ENCODE measurements at regions not wholly inside any gene's neighbourhood (a gene's known extent, or its start where the extent isn't known, plus 50 kb on each side); places are given as distances from the start of the nearest gene placed in this dataset.

- H3K27ac ChIP-seq (ENCODE audit: low read length) = no peak overlapping the region
- no peaks in the 10 kb centered on the region for H3K4me1 ChIP-seq (ENCODE audit: control insufficient read depth, insufficient read depth, low read length)
- no peak for DNase-seq (ENCODE audit: low read depth, low spot score)
- no peaks in the 10 kb centered on the region for H3K36me3 ChIP-seq (ENCODE audit: control insufficient read depth, insufficient read depth, low read length)
- H3K4me3 ChIP-seq (ENCODE audit: low read length) = no peak overlapping the region
- no CpG with 5 or more reads among the region's 1 CpG for WGBS (ENCODE audit: insufficient coverage, insufficient read length)
- no peaks in the 10 kb centered on the region for H3K27me3 ChIP-seq (ENCODE audit: control insufficient read depth, insufficient read depth, low read length)
- H3K9me3 ChIP-seq (ENCODE audit: control insufficient read depth, insufficient read depth, low read length) = no peaks in the 10 kb centered on the region
These were observed 470.7 kb downstream of the LPIN1 start for GRCh38 chr2:12217175-12217574.

- H3K9me3 ChIP-seq (ENCODE audit: control insufficient read depth, insufficient read depth, low read length) = peaks cover 4% of the 10 kb centered on the region
- no peaks in the 10 kb centered on the region for H3K4me1 ChIP-seq (ENCODE audit: control insufficient read depth, insufficient read depth, low read length)
- H3K4me3 ChIP-seq (ENCODE audit: low read length) = no peak overlapping the region
- no peak for DNase-seq (ENCODE audit: low read depth, low spot score)
- no peak overlapping the region for H3K27ac ChIP-seq (ENCODE audit: low read length)
- no CpG with 5 or more reads among the region's 8 CpGs for WGBS (ENCODE audit: insufficient coverage, insufficient read length)
- H3K27me3 ChIP-seq (ENCODE audit: control insufficient read depth, insufficient read depth, low read length) = no peaks in the 10 kb centered on the region
- no peaks in the 10 kb centered on the region; the same call in 1 of the 2 replicates for H3K36me3 ChIP-seq (ENCODE audit: control insufficient read depth, insufficient read depth, low read length)
These were observed 473.3 kb downstream of the LPIN1 start for GRCh38 chr2:12219761-12220160.

- Histone ChIP-seq H3K4me3 (ENCODE audit: low read length) (no peak overlapping the region), H3K27me3 (ENCODE audit: control insufficient read depth, insufficient read depth, low read length) (no peaks in the 10 kb centered on the region), H3K27ac (ENCODE audit: low read length) (no peak overlapping the region), H3K36me3 (ENCODE audit: control insufficient read depth, insufficient read depth, low read length) (no peaks in the 10 kb centered on the region; the same call in 1 of the 2 replicates), H3K9me3 (ENCODE audit: control insufficient read depth, insufficient read depth, low read length) (peaks cover 4% of the 10 kb centered on the region), H3K4me1 (ENCODE audit: control insufficient read depth, insufficient read depth, low read length) (no peaks in the 10 kb centered on the region)
- WGBS (ENCODE audit: insufficient coverage, insufficient read length) = no CpG with 5 or more reads among the region's 2 CpGs
- DNase-seq (ENCODE audit: low read depth, low spot score) = no peak
These were observed 475.2 kb downstream of the LPIN1 start for GRCh38 chr2:12221584-12221983.

DNA sequence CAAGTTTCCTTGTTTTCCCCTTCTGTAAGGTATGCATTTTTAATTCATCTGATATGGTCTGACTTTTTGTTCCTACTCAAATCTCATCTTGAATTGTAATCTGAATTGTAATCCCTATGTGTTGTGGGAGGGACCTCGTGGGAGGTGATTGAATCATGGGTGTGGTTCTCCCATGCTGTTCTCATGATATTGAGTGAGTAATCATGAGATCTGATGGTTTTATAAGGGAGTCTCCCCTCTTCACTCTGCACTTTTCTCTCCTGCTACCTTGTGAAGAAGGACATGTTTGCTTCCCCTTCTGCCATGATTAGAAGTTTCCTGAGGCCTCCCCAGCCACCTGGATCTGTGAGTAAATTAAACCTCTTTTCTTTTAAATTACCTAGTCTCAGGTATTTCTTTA is 476.1 kb downstream of the LPIN1 start:
- no peaks in the 10 kb centered on the region; the same call in 1 of the 2 replicates for H3K36me3 ChIP-seq (ENCODE audit: control insufficient read depth, insufficient read depth, low read length)
- peaks cover 4% of the 10 kb centered on the region for H3K9me3 ChIP-seq (ENCODE audit: control insufficient read depth, insufficient read depth, low read length)
- no CpG with 5 or more reads among the region's 1 CpG for WGBS (ENCODE audit: insufficient coverage, insufficient read length)
- H3K4me1 ChIP-seq (ENCODE audit: control insufficient read depth, insufficient read depth, low read length) = no peaks in the 10 kb centered on the region
- no peak for DNase-seq (ENCODE audit: low read depth, low spot score)
- no peak overlapping the region for H3K4me3 ChIP-seq (ENCODE audit: low read length)
- H3K27me3 ChIP-seq (ENCODE audit: control insufficient read depth, insufficient read depth, low read length) = no peaks in the 10 kb centered on the region
- no peak overlapping the region for H3K27ac ChIP-seq (ENCODE audit: low read length)

DNA sequence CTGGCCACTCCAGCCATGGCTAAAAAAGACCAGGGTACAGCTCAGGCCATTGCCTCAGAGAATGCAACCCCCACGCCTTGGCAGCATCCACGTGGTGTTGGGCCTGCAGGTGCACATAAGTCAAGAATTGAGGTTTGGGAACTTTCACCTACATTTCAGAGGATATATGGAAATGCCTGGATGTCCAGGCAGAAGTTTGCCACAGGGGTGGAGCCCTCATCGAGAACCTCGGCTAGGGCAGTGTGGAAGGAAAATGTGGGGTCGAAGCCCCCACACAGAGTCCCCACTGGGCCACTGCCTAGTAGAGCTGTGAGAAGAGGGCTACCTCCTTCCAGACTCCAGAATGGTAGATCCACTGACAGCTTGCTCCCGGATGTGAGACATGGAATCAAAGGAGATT is 477.3 kb downstream of the LPIN1 start:
- DNase-seq (ENCODE audit: low read depth, low spot score) = no peak
- H3K4me3 ChIP-seq (ENCODE audit: low read length) = no peak overlapping the region
- H3K27me3 ChIP-seq (ENCODE audit: control insufficient read depth, insufficient read depth, low read length) = no peaks in the 10 kb centered on the region
- H3K36me3 ChIP-seq (ENCODE audit: control insufficient read depth, insufficient read depth, low read length) = no peaks in the 10 kb centered on the region; the same call in 1 of the 2 replicates
- no CpG with 5 or more reads among the region's 6 CpGs for WGBS (ENCODE audit: insufficient coverage, insufficient read length)
- peaks cover 4% of the 10 kb centered on the region for H3K9me3 ChIP-seq (ENCODE audit: control insufficient read depth, insufficient read depth, low read length)
- H3K27ac ChIP-seq (ENCODE audit: low read length) = no peak overlapping the region
- no peaks in the 10 kb centered on the region for H3K4me1 ChIP-seq (ENCODE audit: control insufficient read depth, insufficient read depth, low read length)

GRCh38 chr2:12226653-12227052 is 480.2 kb downstream of the LPIN1 start:
- H3K4me1 ChIP-seq (ENCODE audit: control insufficient read depth, insufficient read depth, low read length) = no peaks in the 10 kb centered on the region
- no peak overlapping the region for H3K4me3 ChIP-seq (ENCODE audit: low read length)
- no peaks in the 10 kb centered on the region for H3K27me3 ChIP-seq (ENCODE audit: control insufficient read depth, insufficient read depth, low read length)
- H3K9me3 ChIP-seq (ENCODE audit: control insufficient read depth, insufficient read depth, low read length) = peaks cover 4% of the 10 kb centered on the region
- no peaks in the 10 kb centered on the region; the same call in 1 of the 2 replicates for H3K36me3 ChIP-seq (ENCODE audit: control insufficient read depth, insufficient read depth, low read length)
- no peak overlapping the region for H3K27ac ChIP-seq (ENCODE audit: low read length)
- no peak for DNase-seq (ENCODE audit: low read depth, low spot score)

DNA sequence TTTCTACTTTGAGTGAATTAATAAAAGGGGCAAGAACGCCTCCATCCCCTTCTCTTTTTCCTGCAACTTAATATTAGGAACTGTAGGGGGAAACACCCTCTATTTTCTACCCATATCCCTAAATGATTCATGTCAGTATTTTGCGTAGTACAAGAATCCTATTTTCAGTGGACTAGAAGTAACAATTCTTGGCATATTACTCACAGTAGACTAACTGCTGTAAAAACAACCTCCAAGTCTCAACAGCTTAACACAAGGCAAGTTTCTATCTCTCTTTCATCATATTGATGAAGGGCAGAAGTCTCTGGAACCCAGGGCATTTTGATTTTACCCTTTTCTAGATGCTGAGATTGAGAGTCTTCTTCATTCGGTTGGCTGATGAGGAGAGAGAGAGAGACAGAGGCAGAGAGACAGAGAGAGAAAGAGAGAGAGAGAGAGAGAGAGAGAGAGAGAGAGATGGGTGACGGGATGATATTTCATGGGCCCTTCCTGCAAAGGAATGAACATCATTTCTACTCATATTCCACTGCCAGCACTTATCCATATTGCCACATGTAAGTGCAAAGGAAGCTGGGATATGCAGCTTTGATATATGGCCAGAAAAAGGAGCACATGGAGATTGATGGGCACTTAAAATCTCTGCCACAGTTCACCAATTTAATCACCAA is 481.6 kb downstream of the LPIN1 start:
- no CpG with 5 or more reads among the region's 4 CpGs for WGBS (ENCODE audit: insufficient coverage, insufficient read length)
- H3K27me3 ChIP-seq (ENCODE audit: control insufficient read depth, insufficient read depth, low read length) = no peaks in the 10 kb centered on the region
- no peak for DNase-seq (ENCODE audit: low read depth, low spot score)
- H3K4me1 ChIP-seq (ENCODE audit: control insufficient read depth, insufficient read depth, low read length) = no peaks in the 10 kb centered on the region
- H3K27ac ChIP-seq (ENCODE audit: low read length) = no peak overlapping the region
- no peak overlapping the region for H3K4me3 ChIP-seq (ENCODE audit: low read length)
- peaks cover 4% of the 10 kb centered on the region for H3K9me3 ChIP-seq (ENCODE audit: control insufficient read depth, insufficient read depth, low read length)
- H3K36me3 ChIP-seq (ENCODE audit: control insufficient read depth, insufficient read depth, low read length) = no peaks in the 10 kb centered on the region; the same call in 1 of the 2 replicates

DNA sequence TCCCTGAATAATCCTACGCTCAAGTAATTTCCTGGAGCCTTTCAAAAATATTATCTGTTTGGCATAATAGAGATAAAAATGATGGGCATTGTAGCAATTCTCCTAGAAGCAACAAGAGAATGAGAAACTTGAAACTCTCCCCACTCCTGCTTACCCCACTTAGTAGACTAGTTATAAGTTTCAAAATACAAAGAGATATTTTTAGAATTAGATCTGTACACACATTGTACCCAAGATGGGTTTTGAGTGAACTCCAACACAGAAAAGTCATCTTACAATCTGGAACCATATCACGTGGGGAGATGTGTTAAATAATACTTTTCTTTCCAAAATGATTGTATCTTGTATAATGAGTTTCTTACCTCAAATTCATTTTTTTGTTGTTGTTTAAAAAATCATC is 484.9 kb downstream of the LPIN1 start:
- Histone ChIP-seq H3K4me1 (ENCODE audit: control insufficient read depth, insufficient read depth, low read length) (no peaks in the 10 kb centered on the region), H3K27me3 (ENCODE audit: control insufficient read depth, insufficient read depth, low read length) (no peaks in the 10 kb centered on the region), H3K27ac (ENCODE audit: low read length) (no peak overlapping the region), H3K36me3 (ENCODE audit: control insufficient read depth, insufficient read depth, low read length) (no peaks in the 10 kb centered on the region), H3K9me3 (ENCODE audit: control insufficient read depth, insufficient read depth, low read length) (no peaks in the 10 kb centered on the region), H3K4me3 (ENCODE audit: low read length) (no peak overlapping the region)
- no CpG with 5 or more reads among the region's 2 CpGs for WGBS (ENCODE audit: insufficient coverage, insufficient read length)
- DNase-seq (ENCODE audit: low read depth, low spot score) = no peak

- H3K27ac ChIP-seq (ENCODE audit: low read length) = no peak overlapping the region
- no peaks in the 10 kb centered on the region for H3K36me3 ChIP-seq (ENCODE audit: control insufficient read depth, insufficient read depth, low read length)
- no peaks in the 10 kb centered on the region for H3K9me3 ChIP-seq (ENCODE audit: control insufficient read depth, insufficient read depth, low read length)
- no peaks in the 10 kb centered on the region for H3K4me1 ChIP-seq (ENCODE audit: control insufficient read depth, insufficient read depth, low read length)
- no CpG with 5 or more reads among the region's 3 CpGs for WGBS (ENCODE audit: insufficient coverage, insufficient read length)
- H3K4me3 ChIP-seq (ENCODE audit: low read length) = no peak overlapping the region
- no peaks in the 10 kb centered on the region for H3K27me3 ChIP-seq (ENCODE audit: control insufficient read depth, insufficient read depth, low read length)
- DNase-seq (ENCODE audit: low read depth, low spot score) = no peak
These were observed 483.9 kb upstream of the TRIB2 start for GRCh38 chr2:12232876-12233275.

DNA sequence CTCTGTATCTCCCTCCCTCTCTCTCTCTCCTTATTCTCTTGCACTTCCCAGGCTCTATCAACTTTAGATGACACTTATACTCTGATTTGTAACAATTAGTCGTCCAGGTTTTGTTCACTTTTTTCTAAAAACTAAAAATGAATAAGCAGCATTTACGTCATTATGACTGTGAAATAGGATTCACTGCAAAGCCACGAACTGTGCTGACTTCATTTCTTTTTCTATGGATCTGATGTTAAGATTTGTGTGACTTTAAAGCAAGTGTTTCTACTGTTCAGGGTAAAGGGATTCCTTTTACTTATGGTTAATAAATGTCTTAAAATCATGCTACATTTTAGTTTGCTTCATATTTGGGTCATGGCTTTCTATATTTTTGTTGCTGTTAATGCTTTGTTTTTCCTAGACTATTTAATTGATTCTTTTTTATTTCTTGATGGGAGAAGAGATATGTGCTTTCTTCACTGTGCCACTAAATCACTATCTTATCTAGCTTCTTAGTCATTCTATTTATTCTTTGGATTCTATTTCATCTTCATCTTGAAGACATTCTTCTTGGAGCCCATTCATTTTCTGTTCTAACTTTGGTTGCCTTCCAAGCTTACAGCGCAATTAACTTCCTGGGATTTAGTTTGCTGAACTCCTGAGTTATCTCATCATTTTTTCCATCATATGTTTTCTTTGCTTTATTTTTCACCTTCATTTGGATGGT is 480.4 kb upstream of the TRIB2 start:
- no peaks in the 10 kb centered on the region for H3K27me3 ChIP-seq (ENCODE audit: control insufficient read depth, insufficient read depth, low read length)
- H3K27ac ChIP-seq (ENCODE audit: low read length) = no peak overlapping the region
- H3K4me3 ChIP-seq (ENCODE audit: low read length) = no peak overlapping the region
- H3K4me1 ChIP-seq (ENCODE audit: control insufficient read depth, insufficient read depth, low read length) = no peaks in the 10 kb centered on the region
- DNase-seq (ENCODE audit: low read depth, low spot score) = no peak
- no peaks in the 10 kb centered on the region for H3K36me3 ChIP-seq (ENCODE audit: control insufficient read depth, insufficient read depth, low read length)
- H3K9me3 ChIP-seq (ENCODE audit: control insufficient read depth, insufficient read depth, low read length) = no peaks in the 10 kb centered on the region
- no CpG with 5 or more reads among the region's 4 CpGs for WGBS (ENCODE audit: insufficient coverage, insufficient read length)

GRCh38 chr2:12240206-12240605 is 476.5 kb upstream of the TRIB2 start:
- Histone ChIP-seq H3K4me3 (ENCODE audit: low read length) (no peak overlapping the region), H3K4me1 (ENCODE audit: control insufficient read depth, insufficient read depth, low read length) (no peaks in the 10 kb centered on the region), H3K27ac (ENCODE audit: low read length) (no peak overlapping the region), H3K27me3 (ENCODE audit: control insufficient read depth, insufficient read depth, low read length) (no peaks in the 10 kb centered on the region), H3K9me3 (ENCODE audit: control insufficient read depth, insufficient read depth, low read length) (no peaks in the 10 kb centered on the region), H3K36me3 (ENCODE audit: control insufficient read depth, insufficient read depth, low read length) (no peaks in the 10 kb centered on the region)
- no peak for DNase-seq (ENCODE audit: low read depth, low spot score)

Measured in iPS DF 6.9 (cell line).